SW 1271 (cell line): ENCODE measurements at regions not wholly inside any gene's neighbourhood (a gene's known extent, or its start where the extent isn't known, plus 50 kb on each side); places are given as distances from the start of the nearest gene placed in this dataset.
"Not testable (repeated sequence)": the region's sequence is repeated elsewhere in the genome, so short reads cannot be mapped to it uniquely, and the experiment has no call there.

Source experiments
- DNase-seq, 2 experiments: peaks; one replicate each; lab custom pipeline; 2025; lab: John Stamatoyannopoulos, UW

DNA sequence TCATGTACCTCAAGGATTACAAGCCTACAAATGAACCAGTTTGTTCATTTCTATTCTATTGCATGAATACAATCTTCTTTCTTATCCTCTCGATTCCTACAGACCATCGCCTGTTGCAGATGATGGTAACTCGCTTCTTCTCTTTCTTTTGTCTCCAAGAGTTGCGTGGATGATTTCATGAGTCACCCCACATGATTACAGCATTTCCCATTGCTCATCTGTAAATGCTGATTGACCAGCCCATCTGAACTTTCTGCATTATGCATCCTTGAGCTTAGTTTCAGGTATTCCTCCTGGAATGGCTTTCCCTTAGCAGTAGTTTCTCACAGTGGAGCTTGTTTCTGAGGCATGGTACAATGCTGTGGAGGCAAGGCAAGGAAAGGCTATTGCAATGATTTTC, 109.6 kb upstream of the TOPAZ1 start:
- DNase-seq, result no peak

GRCh38 chr3:44132593-44132992, 109.1 kb upstream of the TOPAZ1 start:
- DNase-seq, result no peak

DNA sequence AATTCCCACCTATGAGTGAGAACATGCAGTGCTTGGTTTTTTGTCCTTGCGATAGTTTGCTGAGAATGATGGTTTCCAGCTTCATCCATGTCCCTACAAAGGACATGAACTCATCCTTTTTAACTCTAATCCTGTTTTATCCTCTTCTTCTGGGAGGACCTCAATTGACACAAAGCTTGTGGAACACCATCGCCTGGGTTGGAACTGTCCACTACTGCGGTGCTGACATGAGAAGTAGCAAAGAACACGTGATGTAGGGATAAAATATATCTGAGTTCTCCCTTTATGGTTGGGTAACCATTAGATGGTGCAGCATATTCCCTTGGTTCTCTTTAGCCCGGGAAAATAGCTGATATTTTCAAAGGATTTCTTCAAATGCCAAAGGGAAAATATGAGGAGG, 105.3 kb upstream of the TOPAZ1 start:
- DNase-seq, result no peak

- no peak for DNase-seq
Measured at GRCh38 chr3:44146073-44146472, 95.6 kb upstream of the TOPAZ1 start.

- no peak for DNase-seq
Measured at GRCh38 chr3:44159696-44160300, 81.9 kb upstream of the TOPAZ1 start.

DNA sequence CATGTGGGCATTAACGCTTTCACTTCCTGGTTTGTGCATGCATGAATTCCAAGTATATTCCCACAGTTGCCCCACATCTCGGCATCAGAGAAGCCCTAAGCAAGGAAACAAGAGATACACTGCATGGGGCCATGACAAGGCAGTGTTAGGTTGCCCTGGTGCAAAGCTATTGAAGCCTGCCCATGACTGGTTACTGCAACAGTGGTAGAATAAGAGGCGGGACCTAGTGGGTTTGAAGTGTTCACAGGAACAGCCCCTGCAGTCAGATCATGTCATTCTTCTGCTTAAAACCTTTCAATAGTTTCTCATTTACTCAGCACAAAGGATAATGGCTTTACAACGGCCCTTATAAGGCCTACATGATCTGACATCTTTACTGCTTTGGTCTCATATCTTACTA, 80.9 kb upstream of the TOPAZ1 start:
- no peak for DNase-seq

- no peak for DNase-seq
Measured at GRCh38 chr3:44171891-44172290, 69.8 kb upstream of the TOPAZ1 start.

DNA sequence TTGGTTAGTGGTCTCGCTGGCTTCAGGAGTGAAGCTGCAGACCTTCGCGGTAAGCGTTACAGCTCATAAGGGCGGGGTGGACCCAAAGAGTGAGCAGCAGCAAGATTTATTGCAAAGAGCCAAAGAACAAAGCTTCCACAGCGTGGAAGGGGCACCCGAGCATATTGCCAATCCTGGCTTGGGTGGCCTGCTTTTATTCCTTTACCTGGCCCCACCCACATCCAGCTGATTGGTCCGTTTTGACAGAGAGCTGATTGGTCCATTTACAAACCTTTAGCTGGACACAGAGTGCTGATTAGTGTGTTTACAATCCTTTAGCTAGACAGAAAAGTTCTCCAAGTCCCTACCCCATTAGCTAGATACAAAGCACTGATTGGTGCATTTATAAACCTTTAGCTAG, 69.0 kb upstream of the TOPAZ1 start:
- not testable (repeated sequence) for DNase-seq

DNA sequence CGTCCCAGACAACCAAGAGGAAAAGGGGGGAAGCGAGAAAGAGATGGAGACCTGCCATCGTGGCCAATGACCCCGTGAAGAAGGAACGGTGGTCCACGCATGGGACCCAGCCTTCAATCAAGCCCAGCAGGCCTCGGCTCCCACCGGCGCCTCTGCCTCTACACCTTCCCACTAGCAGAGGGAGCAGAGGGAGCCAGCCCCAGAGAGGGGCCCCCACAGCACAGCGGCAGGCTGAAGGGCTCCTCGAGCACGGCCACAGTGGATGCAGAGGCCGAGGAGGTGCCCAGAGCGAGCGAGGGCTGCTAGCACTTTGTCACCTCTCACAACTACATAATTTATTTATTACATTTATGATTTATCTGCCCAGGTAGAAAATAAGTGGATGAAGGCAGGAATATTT, 68.4 kb upstream of the TOPAZ1 start:
- no peak for DNase-seq

DNA sequence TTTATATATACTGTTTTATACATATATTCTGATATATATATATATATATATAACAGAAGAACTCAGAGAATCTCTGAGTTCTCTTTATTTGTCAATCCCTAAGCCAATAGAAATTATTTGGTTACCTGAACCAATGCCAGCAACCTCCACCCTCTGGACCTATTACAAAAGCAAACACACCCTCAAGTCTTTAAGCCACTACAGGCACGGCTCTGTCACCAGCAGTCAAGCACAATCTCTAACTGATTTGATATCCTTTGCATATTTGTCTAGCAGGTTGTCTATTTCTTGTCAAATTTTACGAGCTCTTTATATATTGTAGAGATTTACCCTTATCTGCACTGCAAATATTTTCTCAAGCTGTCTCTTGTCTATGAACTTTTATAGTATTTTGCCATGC, 66.6 kb upstream of the TOPAZ1 start:
- no peak for DNase-seq

DNA sequence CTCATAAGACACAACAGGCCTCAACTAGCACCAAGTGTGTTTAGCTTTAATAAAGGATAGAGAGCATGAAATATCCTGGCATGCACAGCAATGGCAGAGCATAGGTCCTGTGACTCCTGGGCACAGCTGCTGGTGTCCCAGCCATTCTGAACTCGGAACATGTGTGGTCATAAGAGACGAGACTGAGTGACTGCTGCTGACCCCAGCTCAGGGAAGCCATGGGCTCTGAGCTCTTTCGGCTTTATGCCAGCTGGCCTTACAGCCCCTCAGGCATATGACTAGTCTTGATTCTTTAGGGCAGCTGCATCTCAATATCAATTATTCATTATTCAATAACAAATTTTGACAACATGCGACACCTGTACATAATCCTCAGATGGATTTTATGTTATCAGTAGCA, 62.4 kb upstream of the TOPAZ1 start:
- no peak for DNase-seq

- no peak for DNase-seq
Measured at GRCh38 chr3:44184319-44184953, 57.2 kb upstream of the TOPAZ1 start.

DNA sequence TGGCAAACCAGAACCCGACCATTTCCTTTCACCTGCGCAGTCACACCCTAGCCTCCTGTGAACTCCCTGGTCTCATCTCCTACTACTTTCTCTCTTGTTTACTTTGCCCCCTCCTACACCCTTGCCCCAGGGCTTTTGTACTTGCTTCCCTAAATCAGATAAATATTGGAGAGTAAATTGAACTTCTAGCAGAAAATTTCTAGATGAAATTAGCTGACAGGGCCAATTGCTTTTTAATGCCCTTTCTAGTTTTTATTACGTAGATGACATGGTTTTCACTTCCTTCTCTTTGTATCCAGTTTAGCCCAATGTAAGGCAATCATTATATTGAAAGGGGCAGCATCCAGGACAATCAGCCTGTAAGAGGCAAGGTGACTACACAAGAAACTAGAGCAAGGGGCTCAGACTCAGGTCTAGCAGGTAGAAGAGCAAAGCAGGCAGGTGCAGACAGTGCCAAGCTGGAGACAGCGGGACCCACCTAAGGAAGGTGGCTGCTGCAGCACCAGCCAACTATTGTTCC, 56.2 kb upstream of the TOPAZ1 start:
- DNase-seq, result no peak

DNA sequence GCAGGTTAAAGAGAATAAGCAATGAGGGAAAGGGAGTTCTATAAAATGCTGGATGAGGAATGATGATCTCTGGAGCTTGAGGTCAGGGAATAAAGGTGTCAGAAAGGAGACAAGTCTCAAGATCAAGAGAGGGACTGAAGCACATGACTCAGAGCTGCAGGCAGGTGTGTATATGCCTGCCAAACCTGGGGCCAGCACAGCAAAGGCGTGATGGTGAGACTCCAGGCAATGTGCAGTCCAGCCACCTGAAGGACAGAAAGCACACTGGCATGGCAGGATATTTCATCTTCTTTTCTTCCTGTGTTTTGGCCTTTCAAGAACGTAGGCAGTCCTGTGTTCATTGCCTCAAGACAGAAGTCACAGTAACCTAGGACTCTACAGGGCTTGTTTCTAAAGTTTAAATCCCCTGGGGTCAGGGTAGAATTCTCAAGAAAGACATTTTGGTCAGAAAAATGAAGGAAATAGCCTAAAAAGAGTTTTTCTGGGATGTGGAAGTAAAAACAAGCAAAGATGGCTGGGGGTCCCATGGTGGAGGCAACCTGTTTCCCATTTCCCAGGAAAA, 55.5 kb upstream of the TOPAZ1 start:
- no peak for DNase-seq

- no peak for DNase-seq
Measured at GRCh38 chr3:44186712-44187111, 55.0 kb upstream of the TOPAZ1 start.
